NCI-H1694 treated with DMSO at 0.1 percent for 48 hours (cell line): ENCODE measurements at regions not wholly inside any gene's neighbourhood (a gene's known extent, or its start where the extent isn't known, plus 50 kb on each side); places are given as distances from the start of the nearest gene placed in this dataset.

Experiments used
- DNase-seq: peaks from one replicate; lab custom pipeline; 2025; lab: John Stamatoyannopoulos, UW

DNA sequence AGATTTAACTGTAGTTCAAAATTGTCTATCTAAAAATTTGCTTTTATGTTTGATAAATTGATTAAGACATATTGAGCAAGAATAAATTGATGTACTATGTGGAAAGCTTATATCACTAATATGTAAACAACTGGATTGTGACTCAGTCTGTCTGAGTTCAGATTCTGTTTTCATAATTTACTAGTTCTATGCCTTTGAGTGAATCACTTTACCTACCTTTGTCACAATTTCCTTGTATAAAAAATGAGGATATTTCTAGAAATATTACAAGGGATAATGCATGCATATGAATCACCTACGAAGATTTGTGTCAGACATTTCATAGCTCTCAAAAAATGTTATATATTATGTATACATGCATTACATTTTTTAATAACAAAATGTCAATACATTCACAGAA is 245.1 kb upstream of the ZWINT start:
- no peak for DNase-seq

DNA sequence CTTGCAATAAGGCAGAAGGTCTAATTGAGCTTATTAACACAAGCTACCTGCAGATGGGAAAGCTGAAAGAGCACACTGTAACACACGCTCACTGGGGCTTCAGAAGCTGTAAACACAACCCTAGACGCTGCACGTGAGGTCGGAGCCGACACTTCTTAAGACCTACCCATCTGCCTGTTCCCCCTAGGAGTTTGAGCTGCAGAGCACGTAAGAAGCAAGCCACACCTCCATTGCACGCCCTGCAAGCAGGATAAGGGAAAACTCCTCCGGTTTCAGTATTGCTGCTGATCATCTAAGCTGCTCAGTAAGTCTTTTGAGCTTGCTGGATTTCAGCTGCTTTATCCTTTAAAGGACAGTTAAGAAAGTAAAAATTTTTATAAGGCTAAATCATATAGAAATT is 244.0 kb upstream of the ZWINT start:
- no peak for DNase-seq

DNA sequence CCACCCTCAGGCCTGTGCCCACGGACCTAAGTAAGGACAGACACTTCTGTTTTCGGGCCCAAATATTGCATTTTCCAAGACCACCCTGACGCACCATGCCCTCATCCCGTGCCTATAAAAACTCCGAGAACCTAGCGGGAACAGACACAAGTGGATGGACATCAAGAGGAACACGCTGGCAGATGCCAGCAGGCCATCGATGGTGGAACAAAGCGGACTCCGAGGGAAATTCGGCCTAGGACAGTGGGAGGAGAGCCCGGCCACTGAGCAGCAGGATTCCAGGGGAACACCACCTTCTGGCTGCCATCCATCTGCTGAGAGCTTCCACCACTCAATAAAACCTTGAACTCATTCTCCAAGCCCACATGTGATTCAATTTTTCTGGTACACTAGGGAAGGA is 243.6 kb upstream of the ZWINT start:
- no peak for DNase-seq

GRCh38 chr10:56599201-56599600 is 238.1 kb upstream of the ZWINT start:
- no peak for DNase-seq

DNA sequence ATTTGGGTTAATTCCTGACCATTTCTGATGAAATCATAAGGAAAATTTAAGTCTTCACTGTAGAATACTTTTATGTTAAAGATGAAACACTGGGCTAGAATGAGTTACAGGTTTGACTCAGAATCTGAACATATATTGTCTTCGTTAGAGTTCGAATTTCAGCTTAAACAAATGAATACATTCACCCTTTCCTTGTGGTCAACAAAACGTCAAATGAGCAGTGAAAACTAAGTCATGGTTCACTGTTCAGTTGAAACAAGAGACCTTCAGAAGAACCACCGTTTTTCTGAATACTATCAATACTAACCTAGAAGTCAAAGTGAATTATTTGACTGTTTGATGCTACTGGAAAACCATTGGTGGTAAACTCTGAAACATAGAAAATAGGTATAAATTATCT is 235.2 kb upstream of the ZWINT start:
- no peak for DNase-seq

- no peak for DNase-seq
Measured at GRCh38 chr10:56593120-56593519, 232.1 kb upstream of the ZWINT start.

DNA sequence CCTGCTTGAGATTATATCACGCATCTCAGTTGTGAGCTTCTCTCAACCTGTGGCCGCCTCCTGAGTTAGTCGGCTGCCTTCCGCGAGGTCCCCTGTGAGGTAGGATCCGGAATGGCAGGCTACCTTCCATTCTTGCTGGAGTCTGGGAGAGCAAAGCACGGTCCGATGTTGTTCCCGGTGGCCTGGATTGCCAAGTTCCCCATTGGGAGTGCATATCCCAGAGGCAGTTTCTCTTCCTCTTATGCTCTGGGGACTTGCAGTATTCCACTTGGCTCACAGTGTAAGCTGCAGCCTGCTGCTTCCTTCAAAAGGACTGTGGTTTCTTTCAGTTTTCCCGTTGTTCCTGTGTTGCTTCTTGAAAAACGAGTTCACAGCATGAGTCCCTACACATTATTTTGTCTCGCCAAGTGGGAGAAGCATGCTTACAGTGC is 225.4 kb upstream of the ZWINT start:
- DNase-seq: no peak

DNA sequence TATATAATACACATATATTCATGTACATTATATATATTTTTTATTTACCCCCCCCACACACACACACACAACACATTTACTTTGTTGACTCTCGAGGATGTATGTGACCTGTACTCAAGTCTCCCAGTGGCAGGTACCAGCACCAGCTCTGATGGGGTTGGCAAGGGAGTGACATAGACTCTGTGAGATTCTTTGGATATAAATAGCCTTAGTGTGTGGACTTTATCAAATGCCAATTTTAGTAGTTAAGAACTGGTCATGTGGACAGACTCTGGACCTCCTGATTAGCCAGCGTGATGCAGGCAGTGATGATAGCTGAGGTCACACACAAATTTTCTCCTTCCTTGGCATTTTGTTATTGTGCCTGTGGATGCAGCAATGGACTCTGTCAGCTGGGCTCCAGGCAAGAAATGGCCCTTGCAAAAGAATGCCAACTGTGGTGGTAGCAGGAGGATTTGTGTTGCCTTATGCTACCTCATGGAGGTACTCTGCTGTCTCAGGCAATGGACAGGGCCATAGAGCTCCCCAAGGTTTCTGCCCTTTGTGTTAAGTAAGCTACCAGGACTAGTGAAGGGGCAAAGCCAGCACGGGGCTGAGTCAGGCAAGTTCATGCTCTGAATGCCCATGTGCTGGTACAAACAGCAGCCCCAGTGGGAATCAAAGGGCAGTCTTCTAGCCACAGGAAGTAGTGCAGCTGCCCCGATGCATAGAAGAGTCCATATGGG is 224.6 kb upstream of the ZWINT start:
- DNase-seq: no peak

DNA sequence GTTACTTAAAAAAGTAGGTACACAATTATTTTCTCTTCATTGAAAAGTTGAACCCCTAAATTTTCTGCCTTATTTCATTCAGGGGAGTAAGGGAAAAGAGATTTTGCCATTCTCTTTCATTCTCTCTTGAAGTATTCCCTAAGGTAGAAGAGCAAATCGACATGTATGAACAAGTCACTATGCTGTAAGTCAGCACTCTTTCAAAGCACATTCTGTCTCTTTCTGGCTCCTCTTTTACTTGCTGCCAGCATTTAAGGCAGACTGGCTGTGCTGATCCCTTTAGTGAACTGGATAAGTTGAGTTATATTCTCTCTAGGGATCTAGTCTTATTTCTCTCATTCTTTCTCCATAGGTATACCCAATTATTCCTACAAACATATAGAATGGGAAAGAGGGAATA is 222.3 kb upstream of the ZWINT start:
- no peak for DNase-seq

- no peak for DNase-seq
Measured at GRCh38 chr10:56567580-56567979, 206.5 kb upstream of the ZWINT start.

DNA sequence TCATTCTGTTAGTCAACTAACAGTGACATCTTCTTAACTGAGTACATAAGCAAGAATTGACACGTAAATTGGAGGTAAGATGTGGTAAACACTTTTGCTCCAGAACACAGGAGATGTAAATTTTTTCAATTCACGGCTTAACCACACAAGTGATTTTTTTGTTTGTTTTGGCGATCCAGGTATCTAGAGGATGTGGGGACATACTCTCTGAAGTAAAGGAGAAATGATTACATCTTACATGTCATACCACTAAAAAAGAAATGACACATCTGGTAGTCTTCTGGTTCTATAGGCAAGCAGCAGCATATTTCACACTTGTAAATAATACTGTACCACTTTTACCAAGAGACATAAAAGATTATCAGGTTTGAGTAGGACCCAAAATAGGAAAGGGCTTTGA is 200.3 kb upstream of the ZWINT start:
- DNase-seq: no peak

DNA sequence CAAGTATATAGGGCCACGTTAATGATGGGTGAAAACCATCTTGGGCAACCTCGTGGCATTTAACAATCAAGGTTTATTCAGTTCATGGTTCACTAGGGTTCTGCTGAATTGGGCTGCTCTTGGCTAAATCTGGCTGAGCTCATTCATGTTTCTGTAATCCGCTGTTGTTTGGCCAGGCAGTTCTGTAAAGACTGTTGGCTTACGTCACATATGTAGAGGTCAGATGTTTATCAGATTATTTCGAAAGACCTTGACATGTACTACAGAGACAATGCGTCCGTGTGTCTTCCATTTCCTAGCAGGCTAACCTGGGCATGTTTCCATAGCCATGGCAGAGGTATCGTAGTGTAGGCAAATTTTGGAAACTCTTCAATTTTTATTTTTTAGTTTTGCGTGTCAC is 190.0 kb upstream of the ZWINT start:
- no peak for DNase-seq

DNA sequence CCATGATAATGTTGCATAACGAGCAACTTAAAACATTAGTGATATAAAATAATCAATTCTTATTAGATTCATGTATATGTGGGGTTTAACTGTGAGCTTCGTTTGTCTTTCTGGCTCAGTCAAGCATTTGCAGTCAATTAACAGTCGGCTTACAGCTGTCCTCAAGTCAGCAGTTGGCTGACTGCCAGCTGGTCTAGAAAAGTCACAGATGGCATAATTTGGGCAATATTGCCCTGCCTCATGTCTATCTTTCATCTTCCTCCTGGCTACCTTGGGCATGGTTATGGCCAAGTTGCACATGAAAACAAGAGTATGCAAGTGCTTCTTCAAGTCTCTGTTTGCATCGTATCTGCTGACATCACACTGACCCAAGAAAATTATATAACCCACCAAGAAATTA is 186.1 kb upstream of the ZWINT start:
- peak; percentile 72 for DNase-seq

DNA sequence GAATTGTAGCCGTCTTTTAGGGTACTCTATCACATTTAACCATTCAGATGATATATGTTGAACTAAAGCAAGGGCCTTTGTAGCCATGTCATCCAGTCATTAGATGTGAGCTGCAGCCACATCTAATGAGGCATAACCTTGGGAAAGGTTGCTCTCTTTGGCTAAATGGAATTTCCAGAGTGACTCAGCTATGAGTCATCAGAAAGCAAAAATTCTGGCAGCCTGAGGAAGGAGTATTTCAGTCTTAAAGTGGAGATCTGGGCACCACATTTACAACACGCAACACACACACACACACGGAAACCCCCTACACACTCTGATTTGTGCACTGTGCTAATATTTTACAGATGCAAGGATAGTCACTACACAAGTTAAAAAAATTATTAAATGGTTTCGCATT is 176.9 kb upstream of the ZWINT start:
- DNase-seq: no peak

DNA sequence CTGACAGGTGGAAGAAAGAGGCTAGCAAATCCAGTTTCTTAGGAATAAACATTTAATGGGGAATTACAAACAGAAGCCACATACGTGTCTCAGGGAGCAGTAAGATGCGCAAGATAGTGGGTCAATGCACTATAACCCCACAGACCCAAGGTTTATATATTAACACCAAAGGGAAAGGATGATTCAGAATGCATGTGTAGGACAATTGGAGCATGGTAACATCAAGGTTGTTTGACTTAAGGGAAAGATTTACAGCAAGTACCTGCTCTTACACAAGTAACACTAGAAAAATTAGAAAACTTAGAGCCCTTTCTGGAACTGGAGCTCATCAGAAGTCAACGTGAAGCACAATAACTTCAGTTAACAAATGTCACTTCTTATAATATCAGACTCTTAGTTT is 161.1 kb upstream of the ZWINT start:
- DNase-seq: no peak

GRCh38 chr10:56508562-56508961 is 147.5 kb upstream of the ZWINT start:
- DNase-seq: no peak

GRCh38 chr10:56507033-56507432 is 146.0 kb upstream of the ZWINT start:
- no peak for DNase-seq

- no peak for DNase-seq
Measured at GRCh38 chr10:56505555-56505954, 144.5 kb upstream of the ZWINT start.

DNA sequence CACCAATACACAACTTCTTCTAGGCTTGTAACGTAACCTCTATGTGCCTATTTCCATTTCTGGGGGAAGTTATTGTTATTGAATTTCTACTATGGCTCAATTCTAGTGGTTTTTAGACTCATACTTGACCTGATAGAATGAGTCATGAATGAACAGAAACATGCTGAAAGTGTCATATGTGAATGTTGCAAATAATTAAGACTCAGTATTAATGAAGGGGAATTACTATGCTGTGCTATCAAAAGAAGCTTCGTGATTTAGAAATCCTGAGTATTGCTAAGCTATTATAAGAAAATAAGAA is 135.1 kb upstream of the ZWINT start:
- no peak for DNase-seq

- no peak for DNase-seq
Measured at GRCh38 chr10:56487746-56488145, 126.7 kb upstream of the ZWINT start.

- no peak for DNase-seq
Measured at GRCh38 chr10:56481521-56482091, 120.5 kb upstream of the ZWINT start.

GRCh38 chr10:56472978-56473377 is 111.9 kb upstream of the ZWINT start:
- no peak for DNase-seq

GRCh38 chr10:56470701-56471100 is 109.6 kb upstream of the ZWINT start:
- DNase-seq: no peak

- no peak for DNase-seq
Measured at GRCh38 chr10:56469482-56469881, 108.4 kb upstream of the ZWINT start.
